DND-41 (cell line): ENCODE measurements at regions not wholly inside any gene's neighbourhood (a gene's known extent, or its start where the extent isn't known, plus 50 kb on each side); places are given as distances from the start of the nearest gene placed in this dataset.

ENCODE experiments used
- EZH2 ChIP-seq: IDR thresholded peaks from 3 replicates; pipeline ENCODE4 v1.6.1; 2012; ENCODE audit warnings: borderline replicate concordance, low read depth, mild to moderate bottlenecking, moderate library complexity, low read length, inconsistent platforms; ENCODE audit not compliant: severe bottlenecking
- TF ChIP-seq, protein P1 (sequence below): IDR thresholded peaks from 2 replicates; pipeline ENCODE4 v1.5.1; 2012; ENCODE audit warnings: borderline replicate concordance, low read length, moderate library complexity, mild to moderate bottlenecking; ENCODE audit not compliant: poor library complexity, severe bottlenecking; ENCODE audit errors: extremely low read depth

- TF ChIP-seq, protein P1, sequence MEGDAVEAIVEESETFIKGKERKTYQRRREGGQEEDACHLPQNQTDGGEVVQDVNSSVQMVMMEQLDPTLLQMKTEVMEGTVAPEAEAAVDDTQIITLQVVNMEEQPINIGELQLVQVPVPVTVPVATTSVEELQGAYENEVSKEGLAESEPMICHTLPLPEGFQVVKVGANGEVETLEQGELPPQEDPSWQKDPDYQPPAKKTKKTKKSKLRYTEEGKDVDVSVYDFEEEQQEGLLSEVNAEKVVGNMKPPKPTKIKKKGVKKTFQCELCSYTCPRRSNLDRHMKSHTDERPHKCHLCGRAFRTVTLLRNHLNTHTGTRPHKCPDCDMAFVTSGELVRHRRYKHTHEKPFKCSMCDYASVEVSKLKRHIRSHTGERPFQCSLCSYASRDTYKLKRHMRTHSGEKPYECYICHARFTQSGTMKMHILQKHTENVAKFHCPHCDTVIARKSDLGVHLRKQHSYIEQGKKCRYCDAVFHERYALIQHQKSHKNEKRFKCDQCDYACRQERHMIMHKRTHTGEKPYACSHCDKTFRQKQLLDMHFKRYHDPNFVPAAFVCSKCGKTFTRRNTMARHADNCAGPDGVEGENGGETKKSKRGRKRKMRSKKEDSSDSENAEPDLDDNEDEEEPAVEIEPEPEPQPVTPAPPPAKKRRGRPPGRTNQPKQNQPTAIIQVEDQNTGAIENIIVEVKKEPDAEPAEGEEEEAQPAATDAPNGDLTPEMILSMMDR, result no peak
- TF ChIP-seq EZH2, result no peak
Observed at GRCh38 chr20:24727795-24728194, 221.3 kb upstream of the CST7 start.
